COLO829 (cell line): ENCODE measurements at regions not wholly inside any gene's neighbourhood (a gene's known extent, or its start where the extent isn't known, plus 50 kb on each side); places are given as distances from the start of the nearest gene placed in this dataset.

ENCODE experiments used
- DNase-seq: peaks from one replicate; pipeline ENCODE4 v3.0.0; 2012; ENCODE audit warnings: low spot score

DNA sequence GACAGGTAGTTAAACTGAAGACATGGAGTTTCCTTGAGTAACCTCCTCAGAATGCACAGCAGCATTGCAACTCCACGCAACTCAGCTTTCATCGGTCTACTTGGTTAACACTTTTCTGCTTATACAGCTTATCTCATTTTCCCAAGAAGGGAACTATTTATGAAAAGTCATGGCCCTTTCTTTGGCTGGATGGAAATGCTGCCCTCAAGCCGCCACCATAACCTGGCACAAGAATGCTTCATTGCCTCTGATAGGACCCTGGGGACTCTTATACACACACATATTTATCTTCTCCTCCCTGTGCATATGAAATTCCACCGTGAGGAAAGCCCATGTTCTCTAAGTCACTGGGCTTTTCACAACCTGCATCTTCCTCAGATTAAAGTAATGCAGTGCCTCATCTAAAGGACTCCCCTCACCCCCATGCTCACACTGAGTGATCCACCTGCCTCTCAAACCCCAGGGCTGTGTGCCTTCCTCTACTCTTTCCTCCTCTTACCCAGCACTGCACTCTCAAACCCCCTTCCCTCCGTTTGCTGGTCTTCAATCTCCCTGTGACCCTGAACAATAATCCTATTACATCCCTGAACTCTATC, 192.0 kb upstream of the HNRNPA3 start:
- no peak for DNase-seq

DNA sequence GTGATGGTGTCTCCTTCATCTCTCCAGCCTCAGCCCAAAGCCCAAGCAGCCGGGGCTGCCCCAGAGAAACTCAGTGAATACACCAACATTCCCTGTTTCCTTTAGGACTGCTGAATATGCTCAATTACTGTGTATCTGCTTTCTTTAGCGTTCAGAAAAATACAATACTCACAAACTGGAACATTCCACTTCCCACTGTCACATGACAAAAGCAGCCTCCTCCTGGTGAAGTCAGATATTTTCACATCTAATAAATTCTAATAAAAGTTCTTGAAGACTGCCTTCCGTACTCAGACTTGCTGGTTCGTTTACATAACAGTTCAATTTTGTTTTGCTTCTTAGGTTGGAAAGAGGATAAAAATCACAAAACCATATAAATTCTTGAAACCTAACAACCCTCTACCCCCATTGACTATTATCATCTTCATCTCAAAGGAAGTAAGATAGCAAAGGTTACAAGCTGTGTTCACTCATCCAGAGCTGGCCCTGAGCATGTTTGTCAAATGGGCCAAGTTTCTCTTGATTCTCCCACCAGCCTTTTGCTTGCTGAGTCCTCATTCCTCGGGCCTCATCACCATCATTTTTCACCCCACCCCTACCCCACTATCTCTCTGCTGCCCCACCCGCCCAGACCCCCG, 190.8 kb upstream of the HNRNPA3 start:
- DNase-seq: no peak

DNA sequence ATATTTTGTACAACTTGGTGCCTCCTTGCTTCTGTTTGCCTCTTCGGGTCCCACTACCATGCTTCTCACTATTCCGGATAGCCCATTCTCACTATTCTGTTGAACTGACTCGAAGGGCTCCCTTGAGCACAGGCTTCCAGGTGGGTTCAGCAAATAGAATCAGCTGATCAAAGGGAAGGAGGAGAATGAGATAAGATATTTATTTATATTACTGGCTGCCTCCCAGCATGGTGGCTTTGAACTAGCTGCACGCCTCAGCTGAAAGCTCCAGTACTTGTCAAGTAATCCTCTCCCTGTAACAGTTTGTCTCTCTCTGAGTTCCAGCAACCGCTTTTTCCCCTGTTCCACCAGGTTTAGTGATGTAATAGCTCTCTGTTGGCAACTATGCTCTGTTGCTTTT, 187.8 kb upstream of the HNRNPA3 start:
- DNase-seq: no peak

DNA sequence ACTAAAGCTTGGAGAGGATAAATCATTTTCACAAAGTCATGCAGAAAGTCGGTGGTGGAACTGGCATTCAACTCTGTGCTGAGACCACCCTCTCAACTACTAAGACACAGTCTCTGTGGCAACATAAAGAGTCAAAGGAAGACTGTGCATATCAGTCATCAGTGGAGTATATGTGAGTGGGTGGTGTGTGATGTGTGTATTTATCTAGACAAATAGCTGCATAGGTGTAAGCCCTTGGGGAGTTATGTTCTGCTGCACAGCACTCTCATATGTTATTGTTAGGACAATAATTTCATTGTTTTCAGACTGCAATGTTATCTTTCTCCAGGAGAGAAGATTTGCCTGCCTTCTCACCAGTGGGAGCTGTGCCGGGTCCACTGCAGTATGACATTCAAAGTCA, 186.3 kb upstream of the HNRNPA3 start:
- no peak for DNase-seq

DNA sequence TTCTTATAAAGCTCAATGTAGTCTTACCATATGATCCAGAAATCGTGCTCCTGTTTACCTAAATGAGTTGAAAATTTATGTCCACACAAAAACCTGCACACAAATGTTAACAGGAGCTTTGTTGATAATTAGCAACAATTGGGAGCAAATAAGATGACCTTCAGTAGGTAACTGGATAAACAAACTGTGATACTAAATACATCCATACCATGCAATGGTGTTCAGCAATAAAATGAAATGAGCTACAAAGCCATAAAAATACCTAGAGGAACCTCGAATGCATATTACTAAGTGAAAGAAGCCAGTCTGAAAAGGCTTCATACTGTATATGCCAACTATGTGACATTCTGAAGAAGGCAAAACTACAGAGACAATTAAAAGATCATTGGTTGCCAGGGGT, 185.6 kb upstream of the HNRNPA3 start:
- DNase-seq: no peak

DNA sequence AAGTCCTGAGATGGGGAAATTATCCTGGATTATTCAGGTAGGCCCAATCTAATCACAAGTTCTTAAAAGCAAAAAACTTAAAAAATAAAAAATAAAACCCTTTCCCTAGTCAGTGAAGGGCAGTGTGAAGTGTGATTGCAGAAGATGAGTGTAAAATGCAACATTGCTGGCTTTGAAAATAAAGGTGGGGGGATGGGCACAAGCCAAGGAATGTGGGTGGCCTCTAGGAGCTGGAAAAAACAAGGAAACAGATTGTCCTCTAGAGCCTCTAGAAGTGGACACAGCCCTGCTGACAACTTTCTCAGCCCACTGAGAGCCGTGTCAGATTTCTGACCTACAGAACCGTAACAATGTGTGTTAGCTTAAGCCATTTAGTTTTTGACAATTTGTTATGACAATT, 184.3 kb upstream of the HNRNPA3 start:
- no peak for DNase-seq

DNA sequence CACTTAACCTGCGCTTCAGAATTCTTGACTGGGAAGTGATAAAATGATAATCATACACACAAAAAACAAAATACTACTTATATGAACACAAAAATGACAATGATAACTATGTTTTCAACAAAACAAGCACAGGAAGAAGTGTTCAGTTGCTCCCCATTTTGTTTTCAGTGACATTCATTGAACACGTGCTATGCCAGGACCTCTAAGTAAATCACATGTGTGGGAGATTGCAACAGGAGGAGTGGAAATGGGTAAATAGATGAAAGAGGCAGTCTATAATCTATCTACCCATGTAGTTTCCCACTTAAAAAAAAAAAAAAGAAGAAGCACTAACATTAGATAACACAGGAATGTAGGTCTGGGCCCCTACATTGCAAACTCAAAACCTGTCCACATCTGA, 183.5 kb upstream of the HNRNPA3 start:
- DNase-seq: no peak

DNA sequence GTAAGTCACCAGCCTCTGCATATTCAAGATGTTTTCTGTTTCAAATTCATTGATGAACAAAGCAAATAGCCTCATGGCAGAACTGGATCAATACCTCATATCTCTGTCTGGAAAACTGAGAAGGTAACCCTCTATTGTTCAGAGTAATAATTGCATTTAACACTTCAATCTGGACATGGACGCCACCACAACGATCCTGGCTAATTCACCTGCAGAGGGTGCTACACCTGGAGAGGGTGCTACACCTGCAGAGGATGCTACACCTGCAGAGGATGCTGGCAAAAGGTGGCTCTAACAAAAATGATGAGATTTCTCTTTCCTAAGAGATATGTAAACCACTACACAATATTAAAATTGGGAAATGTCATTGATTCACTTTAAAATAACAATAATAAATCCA, 183.1 kb upstream of the HNRNPA3 start:
- no peak for DNase-seq

DNA sequence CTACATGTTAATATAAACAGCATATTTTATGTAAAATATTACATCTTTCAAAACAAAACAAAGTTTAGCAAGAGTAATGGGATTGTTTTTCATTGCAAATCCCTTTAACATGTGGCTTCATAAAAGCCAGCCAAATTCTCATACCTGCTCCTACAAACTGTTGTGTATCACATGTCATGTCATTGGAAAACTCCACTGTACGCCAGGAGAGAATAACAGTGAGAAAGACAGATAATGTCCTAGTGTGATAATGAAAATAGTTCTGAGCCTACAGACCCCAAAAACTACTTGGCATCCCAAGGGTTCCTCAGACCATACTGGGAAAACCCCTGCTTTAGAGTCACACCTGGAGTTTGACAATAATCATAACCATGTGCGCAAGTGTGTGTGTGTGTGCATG, 182.7 kb upstream of the HNRNPA3 start:
- no peak for DNase-seq

DNA sequence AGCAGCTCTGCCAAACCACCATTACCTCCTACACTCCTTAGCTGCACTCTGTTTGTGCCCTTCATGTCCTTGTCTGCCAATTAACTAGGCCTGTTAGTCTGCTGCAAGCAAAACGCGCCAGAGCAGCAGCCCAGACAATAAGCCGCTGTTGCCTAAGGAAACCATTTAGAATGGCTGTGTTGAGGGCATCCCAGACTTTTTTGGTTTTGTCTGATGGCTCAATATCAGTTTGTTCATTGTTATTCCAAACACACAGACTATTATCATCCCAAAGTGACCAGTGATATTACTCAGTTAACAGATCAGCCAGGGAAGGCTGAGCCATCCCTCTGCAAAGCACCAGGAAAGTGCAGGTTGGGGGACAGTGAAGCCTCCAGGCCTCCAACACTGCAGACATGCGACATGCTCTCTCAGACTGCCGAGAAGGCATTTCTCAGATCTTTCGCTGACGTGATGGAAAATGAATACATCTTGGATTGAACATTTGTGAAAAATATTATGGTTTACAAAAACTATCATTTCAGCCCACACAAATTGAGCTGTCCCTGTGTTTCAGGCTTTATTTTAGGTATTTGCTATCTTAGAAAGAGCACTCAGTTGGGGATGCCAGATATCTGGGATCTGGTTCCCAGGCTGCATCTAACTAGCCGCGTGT, 182.0 kb upstream of the HNRNPA3 start:
- peak; percentile 15 for DNase-seq

DNA sequence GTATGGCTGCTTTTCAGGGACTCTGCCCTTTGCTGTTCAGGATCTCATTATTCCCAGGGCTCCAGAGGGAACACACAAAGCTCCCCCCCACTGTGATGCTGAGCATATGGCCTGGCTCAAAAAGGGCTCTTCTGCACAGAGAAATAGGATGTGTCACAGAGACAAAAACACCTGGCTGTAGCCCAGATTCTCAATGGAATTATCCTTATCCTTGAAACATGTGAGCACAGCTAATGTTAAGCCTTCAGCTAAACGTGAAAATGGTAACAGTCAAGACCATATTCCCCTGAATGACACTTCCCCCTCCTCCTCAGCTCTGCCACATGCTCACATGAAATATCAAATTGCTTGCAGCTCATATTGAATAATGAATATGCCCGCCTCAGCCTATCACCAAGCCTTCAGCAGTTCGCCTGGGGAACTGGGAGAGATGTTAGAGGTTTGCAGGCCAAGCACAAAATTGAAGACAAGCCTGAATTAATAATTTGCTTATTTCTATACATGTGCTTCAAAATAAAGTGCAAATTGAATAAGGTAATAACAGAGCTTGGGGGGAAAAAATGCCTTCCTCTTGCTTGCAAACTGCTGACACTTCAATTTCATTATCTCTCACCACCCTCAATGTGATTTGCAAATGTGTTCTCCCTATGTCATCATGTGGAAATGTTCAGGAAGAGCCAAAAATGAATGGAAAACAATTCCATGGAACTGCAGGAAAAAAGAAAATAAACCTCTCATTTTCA, 181.0 kb upstream of the HNRNPA3 start:
- DNase-seq: no peak

DNA sequence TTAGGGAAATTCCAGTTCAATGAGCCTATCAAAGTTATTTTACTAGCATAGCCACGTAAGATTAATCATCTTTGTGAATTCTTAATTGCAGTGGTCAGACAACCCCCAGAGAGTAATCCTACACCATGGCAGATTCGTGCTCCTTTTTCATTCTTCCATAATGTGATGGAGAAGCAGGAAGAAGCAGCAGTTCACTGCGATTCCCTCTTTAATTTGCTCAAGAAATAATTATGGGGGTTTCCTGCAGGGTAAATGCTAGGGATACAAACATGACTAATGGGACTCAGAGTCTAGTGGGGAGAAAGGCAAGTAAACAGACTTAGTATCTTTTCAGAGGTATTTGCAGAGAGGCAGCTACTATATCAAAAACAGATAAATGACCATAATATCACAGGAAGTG, 175.8 kb upstream of the HNRNPA3 start:
- DNase-seq: no peak

DNA sequence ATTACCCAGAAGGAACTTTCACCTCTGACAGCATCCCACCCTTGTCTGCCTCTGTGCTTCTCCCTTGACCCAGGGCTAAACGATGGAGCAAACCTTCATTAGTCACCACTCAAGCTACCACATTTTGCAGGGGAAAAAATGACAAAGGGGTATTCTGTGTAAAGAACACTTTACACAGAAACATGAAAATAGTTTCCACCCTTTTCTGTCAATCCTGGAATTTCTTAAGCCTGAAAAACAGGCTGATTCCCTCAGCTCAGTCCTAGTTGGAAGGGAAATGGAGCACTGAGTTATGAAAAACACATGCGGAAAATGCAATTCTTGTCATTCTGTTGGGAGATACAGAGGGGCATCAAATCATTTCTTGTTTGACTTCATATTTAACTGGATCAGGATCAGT, 175.0 kb upstream of the HNRNPA3 start:
- DNase-seq: no peak

DNA sequence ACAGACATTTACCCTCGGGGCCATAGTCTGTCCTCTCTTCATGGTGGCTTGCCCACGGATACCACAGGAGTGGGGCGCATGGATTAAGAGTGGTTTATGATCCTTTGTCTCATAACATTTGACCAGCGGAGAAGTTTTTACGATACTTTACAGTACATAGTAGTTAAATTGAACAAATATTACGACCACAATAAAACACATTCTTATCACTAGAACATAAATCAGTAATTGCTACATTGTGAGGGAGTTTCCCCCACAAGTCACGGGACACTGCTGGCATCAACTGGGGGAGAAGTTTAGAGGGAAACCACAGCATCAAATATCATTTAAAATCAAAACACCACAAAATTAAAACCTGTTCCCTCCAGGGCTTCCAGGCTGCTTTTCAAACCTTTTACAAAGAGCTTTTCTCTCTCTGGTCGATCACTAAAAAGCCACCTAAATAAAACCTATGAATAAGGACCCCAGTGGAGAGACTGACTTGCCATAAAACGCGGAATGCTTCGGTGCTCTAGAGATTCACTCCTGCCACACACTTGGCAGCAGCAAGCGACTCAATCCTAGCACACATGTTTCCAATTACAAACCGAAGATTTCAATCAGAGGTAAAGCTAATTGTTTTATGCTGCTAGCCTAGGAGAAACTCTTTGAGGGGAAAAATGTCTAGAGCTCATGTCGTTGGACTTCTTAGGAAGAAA, 173.7 kb upstream of the HNRNPA3 start:
- no peak for DNase-seq

DNA sequence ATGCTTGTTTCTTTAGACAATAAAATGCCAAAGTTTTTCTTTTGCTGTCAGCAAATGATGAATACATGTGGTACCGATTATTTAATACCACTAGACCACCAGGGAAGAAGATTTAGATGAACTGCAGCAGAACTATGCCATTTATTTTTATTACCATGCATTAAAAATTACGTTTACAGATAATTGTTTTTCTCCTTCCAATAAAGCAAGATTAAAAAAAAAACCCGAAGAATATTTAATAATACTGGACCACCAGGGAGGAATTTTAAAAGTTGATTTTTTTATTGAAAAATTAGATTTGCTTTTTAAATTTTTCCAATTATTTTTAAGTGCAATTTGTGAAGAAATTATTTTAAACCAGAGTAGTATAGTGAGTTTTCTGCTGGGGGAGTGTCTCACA, 170.3 kb upstream of the HNRNPA3 start:
- DNase-seq: no peak

DNA sequence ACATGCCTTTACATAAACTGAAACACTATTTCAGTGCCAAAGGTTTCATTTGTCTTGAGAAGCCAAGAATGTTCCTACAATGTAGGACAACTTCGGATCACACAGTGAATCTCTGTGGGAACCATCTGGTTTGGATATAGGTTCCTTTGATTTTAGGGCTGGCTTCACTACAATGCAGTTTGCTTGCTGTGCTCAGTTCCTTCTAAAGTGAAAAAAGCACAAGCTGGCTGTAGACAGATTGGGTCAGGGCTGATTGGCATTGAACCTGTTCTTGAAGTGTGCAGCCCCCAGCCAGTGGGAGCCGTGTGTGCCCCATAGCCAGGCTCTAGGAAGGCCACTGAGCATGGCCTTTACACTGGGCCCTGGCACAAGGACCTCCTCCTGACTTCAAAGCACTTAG, 167.9 kb upstream of the HNRNPA3 start:
- DNase-seq: no peak

DNA sequence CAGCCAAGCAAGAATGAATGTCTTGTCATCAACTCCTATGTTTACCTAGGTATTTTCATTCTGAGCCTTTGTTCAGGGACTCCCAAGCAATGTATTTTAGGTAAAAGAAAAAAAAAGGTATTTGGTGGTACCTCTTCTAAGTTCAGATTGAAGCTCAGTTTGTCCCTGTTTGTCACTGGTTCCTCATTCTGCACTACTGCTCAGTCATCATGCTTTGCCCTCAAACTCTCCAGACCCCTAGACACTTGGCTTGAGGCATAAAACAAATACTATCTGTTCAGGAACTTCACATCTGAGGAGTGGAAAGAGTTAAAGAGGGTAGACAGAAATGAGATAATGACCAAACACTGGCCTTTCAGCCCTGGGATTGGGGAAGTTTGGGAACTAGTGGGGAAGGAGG, 163.6 kb upstream of the HNRNPA3 start:
- DNase-seq: no peak

DNA sequence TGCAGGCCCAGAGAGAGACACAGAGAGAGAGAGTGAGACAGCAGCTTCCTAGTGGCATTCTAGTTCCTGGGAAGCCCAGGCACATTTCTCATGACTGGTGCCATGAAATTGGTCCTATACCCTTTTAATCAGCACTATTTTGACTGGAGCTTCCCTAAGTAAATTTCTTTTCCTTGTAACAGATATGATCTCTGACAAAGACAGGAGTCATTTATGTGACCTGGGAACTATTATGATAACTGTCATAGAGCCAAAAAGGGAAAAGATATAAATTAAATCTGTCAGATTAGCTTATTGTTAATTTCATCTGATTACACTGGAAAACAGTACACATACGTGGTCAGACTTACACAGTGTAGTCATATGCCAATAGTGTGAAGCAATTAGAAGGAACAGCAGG, 161.3 kb upstream of the HNRNPA3 start:
- no peak for DNase-seq

DNA sequence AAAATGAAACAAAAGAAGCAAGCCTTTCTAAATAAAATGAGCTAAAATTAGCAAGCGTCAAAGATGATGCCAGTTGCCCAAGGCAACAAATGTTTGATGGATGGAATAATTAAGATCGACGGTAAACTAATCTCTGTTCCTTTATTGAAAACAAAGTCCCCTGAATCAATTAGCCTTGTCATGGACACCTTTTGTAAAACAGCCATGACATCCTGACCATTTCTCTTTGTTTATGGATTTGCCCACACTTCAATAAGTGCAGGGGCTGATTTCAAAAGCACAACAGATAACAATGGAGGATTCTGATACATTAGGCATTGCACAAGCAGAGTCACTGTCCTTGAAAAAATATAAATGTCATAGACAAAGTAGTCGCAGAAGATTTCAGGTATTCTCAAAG, 160.1 kb upstream of the HNRNPA3 start:
- no peak for DNase-seq

DNA sequence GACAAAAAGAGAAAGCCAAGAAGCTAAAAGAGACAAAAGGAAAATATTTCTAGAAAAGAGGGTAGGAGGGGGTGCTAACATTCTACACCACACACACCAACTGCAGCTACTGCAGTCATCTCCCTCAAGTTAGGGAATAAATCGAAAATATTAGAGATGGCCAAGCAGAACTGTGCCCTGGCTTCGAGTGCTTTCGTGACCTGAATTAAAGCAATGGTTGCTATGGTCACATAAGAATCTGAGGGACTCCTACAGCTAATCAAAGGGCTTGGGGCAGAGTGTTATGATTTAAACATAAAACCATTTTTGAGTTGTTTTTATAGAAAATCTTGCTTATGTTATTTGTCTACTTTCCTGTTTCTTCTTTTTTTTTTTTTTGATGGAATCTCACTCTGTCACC, 159.6 kb upstream of the HNRNPA3 start:
- DNase-seq: no peak

DNA sequence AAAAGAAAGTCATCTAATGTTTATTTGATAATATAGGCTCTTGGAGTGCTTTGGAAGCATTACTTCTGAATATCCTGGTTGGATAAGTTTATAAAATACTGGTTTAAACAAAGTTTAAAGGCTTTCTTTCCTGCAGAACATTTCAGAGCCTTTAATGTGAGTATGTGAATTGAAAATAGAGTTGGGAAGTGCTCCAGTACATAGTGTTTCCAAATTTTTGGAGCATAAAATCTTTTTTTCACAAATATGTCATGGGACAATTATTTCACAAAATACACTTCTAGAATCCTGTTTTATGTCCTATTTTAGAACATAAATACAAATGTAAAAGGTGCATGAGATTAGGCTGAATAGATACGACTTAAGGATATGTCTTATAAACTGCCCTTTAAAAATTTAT, 158.9 kb upstream of the HNRNPA3 start:
- no peak for DNase-seq

DNA sequence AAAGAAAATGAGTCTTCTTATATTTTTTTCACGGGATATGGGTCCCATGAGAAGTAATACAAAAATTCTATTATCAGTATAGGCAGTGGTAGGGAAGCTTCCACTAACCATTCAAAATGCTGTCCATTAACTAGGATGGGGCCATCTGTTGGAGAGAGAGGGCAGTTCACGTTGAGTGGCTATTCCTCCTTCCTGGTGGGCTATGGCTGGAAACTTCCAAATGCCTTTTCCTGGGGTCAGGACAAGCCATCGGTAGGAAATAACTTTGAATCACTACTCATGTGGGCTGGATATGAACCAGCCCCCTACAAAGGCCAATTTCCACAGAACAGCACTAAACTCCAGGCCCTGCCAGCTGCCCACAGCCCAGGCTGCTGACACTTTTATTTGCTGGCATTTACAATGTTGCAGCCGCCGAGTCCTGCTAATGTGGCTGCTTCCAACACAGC, 156.1 kb upstream of the HNRNPA3 start:
- peak; percentile 29 for DNase-seq

DNA sequence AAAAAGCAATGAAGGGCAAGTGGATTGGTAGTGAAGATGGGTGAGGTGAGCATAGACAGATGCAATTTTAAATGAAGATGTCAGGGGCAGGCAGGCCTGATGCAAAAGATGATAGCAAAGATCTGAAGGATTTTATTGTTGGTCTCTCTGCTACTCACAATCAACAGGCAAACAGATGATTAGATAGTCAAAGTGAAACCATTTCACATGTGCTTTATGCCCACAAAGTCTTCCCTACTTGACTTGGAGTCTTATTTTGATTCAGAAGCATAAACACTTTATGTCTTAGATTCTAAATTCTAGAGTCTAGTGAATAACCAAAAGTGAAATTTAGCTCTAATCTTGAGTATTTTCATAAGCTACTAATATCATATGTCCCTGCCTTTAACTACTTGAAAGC, 153.8 kb upstream of the HNRNPA3 start:
- DNase-seq: no peak
